ENCODE measurements at regions not wholly inside any gene's neighbourhood (a gene's known extent, or its start where the extent isn't known, plus 50 kb on each side); places are given as distances from the start of the nearest gene placed in this dataset.

DNA sequence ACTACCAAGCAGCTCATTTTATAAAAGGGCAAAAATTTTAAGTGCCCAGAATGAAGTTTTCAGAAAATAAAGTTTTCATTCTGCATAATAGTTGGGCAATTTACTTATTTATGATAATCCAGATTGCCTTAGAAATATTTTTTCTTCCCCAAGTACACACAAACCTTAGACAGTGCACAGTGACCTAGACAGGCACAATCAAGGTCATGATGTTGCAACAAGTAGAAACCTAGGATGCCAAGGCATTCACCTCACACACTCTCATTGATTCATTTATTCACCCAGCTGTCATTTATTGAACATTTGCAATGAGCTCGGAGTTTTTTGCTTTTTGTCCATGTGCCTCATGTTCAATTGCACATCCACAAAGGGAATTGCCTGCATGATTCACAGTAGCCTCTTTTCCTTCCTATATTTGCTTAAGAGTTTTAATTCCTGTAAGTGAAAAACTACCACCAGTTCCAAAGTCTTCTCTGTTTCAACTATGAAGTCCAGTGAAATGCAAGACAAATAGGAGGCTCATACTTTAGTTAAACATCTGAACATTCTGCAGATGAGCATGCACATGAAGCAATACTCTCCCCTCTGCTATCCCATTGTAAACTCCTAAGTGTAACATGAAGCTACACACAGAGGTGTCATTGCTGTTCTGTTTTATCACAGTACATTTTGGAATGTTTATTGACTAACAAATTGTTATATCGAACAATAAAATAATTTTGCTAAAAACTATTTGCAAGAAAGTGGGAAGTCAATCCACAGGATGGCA is 122.9 kb downstream of the HINT1 start:
- Histone ChIP-seq H3K9ac (ENCODE audit: low read depth, low read length, poor library complexity) (no peak overlapping the region), H3K27ac (replicated peaks; ENCODE audit: low read length) (no peak overlapping the region), H3K14ac (ENCODE audit: low read length) (no peak overlapping the region), H3K9me3 (replicated peaks in 1 of 2; ENCODE audit: control insufficient read depth in 2 of 2, insufficient read depth in 1 of 2, low read depth in 1 of 2, low read length in 2 of 2) (no peaks in the 10 kb centered on the region), H3K4ac (ENCODE audit: low read length) (no peak overlapping the region), H2BK120ac (ENCODE audit: low read depth, low read length) (no peak overlapping the region), H2BK15ac (ENCODE audit: low read length) (no peak overlapping the region), H2AK5ac (ENCODE audit: low read depth, low read length) (no peak overlapping the region), H3K4me3 (ENCODE audit: low read length in 2 of 2) (no peak overlapping the region), H3K27me3 (ENCODE audit: control insufficient read depth in 3 of 3, insufficient read depth in 3 of 3, low read depth in 1 of 3, low read length in 3 of 3) (no peaks in the 10 kb centered on the region), H3K18ac (ENCODE audit: low read length) (no peak overlapping the region), H4K91ac (ENCODE audit: low read depth, low read length, poor library complexity) (no peak overlapping the region), H2BK5ac (ENCODE audit: low read length) (no peak overlapping the region), H4K8ac (ENCODE audit: low read depth, low read length) (no peak overlapping the region), H3K79me1 (ENCODE audit: low read depth, low read length) (no peaks in the 10 kb centered on the region), H2BK12ac (ENCODE audit: low read length) (no peak overlapping the region), H3K23ac (ENCODE audit: low read depth, low read length, poor library complexity) (no peak overlapping the region), H2AFZ (ENCODE audit: low read length) (no peak overlapping the region), H3K36me3 (replicated peaks in 1 of 2; ENCODE audit: control insufficient read depth in 2 of 2, insufficient read depth in 2 of 2, low read length in 2 of 2) (no peaks in the 10 kb centered on the region), H3K4me1 (ENCODE audit: control insufficient read depth in 2 of 2, insufficient read depth in 1 of 2, low read depth in 1 of 2, low read length in 2 of 2) (no peaks in the 10 kb centered on the region), H3K4me2 (ENCODE audit: insufficient read depth, low read length, poor library complexity, severe bottlenecking) (no peak overlapping the region)
- no peak for DNase-seq (ENCODE audit: low spot score)
- no CpG with 5 or more reads among the region's 2 CpGs for WGBS, 2 donors (ENCODE audit: extremely low coverage in 2 of 2, insufficient read length in 2 of 2, insufficient replicate concordance in 1 of 2)

DNA sequence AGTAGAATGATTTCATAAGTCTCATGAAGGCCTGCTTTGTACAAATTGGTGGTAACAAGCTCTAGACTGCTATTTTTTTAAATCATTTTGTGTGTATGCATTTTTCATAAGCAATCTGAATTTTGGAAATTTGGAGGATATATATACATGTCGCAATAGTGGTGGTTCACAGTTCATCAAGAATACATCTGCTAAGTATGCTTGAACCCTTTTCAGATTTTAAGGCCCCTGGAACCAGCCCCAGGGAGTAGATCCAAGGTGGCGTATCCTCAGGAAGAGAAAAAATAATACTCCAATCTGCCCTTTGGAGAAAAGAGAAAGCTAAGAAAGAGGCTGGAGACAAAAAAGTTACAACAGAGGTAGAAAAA is 141.6 kb downstream of the HINT1 start:
- Histone ChIP-seq H3K14ac (ENCODE audit: low read length) (no peak overlapping the region), H3K23ac (ENCODE audit: low read depth, low read length, poor library complexity) (no peak overlapping the region), H3K9me3 (replicated peaks in 1 of 2; ENCODE audit: control insufficient read depth in 2 of 2, insufficient read depth in 1 of 2, low read depth in 1 of 2, low read length in 2 of 2) (no peaks in the 10 kb centered on the region), H2AK5ac (ENCODE audit: low read depth, low read length) (no peak overlapping the region), H4K8ac (ENCODE audit: low read depth, low read length) (no peak overlapping the region), H3K4ac (ENCODE audit: low read length) (no peak overlapping the region), H3K36me3 (replicated peaks in 1 of 2; ENCODE audit: control insufficient read depth in 2 of 2, insufficient read depth in 2 of 2, low read length in 2 of 2) (no peaks in the 10 kb centered on the region), H2BK15ac (ENCODE audit: low read length) (no peak overlapping the region), H3K18ac (ENCODE audit: low read length) (no peak overlapping the region), H2BK12ac (ENCODE audit: low read length) (no peak overlapping the region), H3K27ac (replicated peaks; ENCODE audit: low read length) (no peak overlapping the region), H3K27me3 (ENCODE audit: control insufficient read depth in 3 of 3, insufficient read depth in 3 of 3, low read depth in 1 of 3, low read length in 3 of 3) (no peaks in the 10 kb centered on the region), H4K91ac (ENCODE audit: low read depth, low read length, poor library complexity) (no peak overlapping the region), H3K79me1 (ENCODE audit: low read depth, low read length) (no peaks in the 10 kb centered on the region), H3K4me1 (ENCODE audit: control insufficient read depth in 2 of 2, insufficient read depth in 1 of 2, low read depth in 1 of 2, low read length in 2 of 2) (no peaks in the 10 kb centered on the region), H3K4me3 (ENCODE audit: low read length in 2 of 2) (no peak overlapping the region), H2BK120ac (ENCODE audit: low read depth, low read length) (no peak overlapping the region), H2AFZ (ENCODE audit: low read length) (no peak overlapping the region), H2BK5ac (ENCODE audit: low read length) (no peak overlapping the region), H3K4me2 (ENCODE audit: insufficient read depth, low read length, poor library complexity, severe bottlenecking) (no peak overlapping the region), H3K9ac (ENCODE audit: low read depth, low read length, poor library complexity) (no peak overlapping the region)
- no CpG with 5 or more reads among the region's 2 CpGs for WGBS, 2 donors (ENCODE audit: extremely low coverage in 2 of 2, insufficient read length in 2 of 2, insufficient replicate concordance in 1 of 2)
- no peak for DNase-seq (ENCODE audit: low spot score)

GRCh38 chr5:131022811-131023497 is 142.1 kb downstream of the HINT1 start:
- Histone ChIP-seq H3K36me3 (replicated peaks in 1 of 2; ENCODE audit: control insufficient read depth in 2 of 2, insufficient read depth in 2 of 2, low read length in 2 of 2) (no peaks in the 10 kb centered on the region), H4K91ac (ENCODE audit: low read depth, low read length, poor library complexity) (no peak overlapping the region), H2BK120ac (ENCODE audit: low read depth, low read length) (no peak overlapping the region), H2AFZ (ENCODE audit: low read length) (no peak overlapping the region), H3K9me3 (replicated peaks in 1 of 2; ENCODE audit: control insufficient read depth in 2 of 2, insufficient read depth in 1 of 2, low read depth in 1 of 2, low read length in 2 of 2) (no peaks in the 10 kb centered on the region), H2BK15ac (ENCODE audit: low read length) (no peak overlapping the region), H2AK5ac (ENCODE audit: low read depth, low read length) (no peak overlapping the region), H3K27ac (replicated peaks; ENCODE audit: low read length) (no peak overlapping the region), H3K4me2 (ENCODE audit: insufficient read depth, low read length, poor library complexity, severe bottlenecking) (no peak overlapping the region), H3K23ac (ENCODE audit: low read depth, low read length, poor library complexity) (no peak overlapping the region), H3K9ac (ENCODE audit: low read depth, low read length, poor library complexity) (no peak overlapping the region), H2BK12ac (ENCODE audit: low read length) (no peak overlapping the region), H3K4me1 (ENCODE audit: control insufficient read depth in 2 of 2, insufficient read depth in 1 of 2, low read depth in 1 of 2, low read length in 2 of 2) (no peaks in the 10 kb centered on the region), H3K14ac (ENCODE audit: low read length) (no peak overlapping the region), H3K4ac (ENCODE audit: low read length) (no peak overlapping the region), H3K18ac (ENCODE audit: low read length) (no peak overlapping the region), H4K8ac (ENCODE audit: low read depth, low read length) (no peak overlapping the region), H3K4me3 (ENCODE audit: low read length in 2 of 2) (no peak overlapping the region), H3K79me1 (ENCODE audit: low read depth, low read length) (no peaks in the 10 kb centered on the region), H2BK5ac (ENCODE audit: low read length) (no peak overlapping the region), H3K27me3 (ENCODE audit: control insufficient read depth in 3 of 3, insufficient read depth in 3 of 3, low read depth in 1 of 3, low read length in 3 of 3) (no peaks in the 10 kb centered on the region)
- DNase-seq (ENCODE audit: low spot score) = no peak
- no CpG with 5 or more reads among the region's 1 CpG for WGBS, 2 donors (ENCODE audit: extremely low coverage in 2 of 2, insufficient read length in 2 of 2, insufficient replicate concordance in 1 of 2)

DNA sequence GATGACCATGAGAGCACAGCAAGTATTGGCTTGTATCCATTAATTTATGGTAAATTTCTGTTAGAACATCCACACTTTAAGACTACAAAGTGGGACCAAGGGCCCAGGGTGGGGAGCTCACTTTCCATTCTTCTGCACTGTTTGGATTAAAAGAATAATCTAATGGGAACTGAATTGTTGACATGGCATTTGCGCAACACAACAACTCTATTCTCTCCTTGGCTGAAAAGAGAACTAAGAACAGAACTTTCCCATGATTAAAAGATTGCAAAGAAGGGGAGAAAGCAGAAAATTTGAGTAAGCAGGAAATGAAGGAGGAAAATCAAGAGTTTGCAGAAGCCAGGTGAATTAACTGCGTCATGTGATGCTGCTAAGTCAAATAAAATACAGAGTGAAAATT is 143.4 kb downstream of the HINT1 start:
- H3K4ac ChIP-seq (ENCODE audit: low read length) = no peak overlapping the region
- H3K36me3 ChIP-seq (replicated peaks in 1 of 2; ENCODE audit: control insufficient read depth in 2 of 2, insufficient read depth in 2 of 2, low read length in 2 of 2) = no peaks in the 10 kb centered on the region
- H4K8ac ChIP-seq (ENCODE audit: low read depth, low read length) = no peak overlapping the region
- no peak overlapping the region for H3K23ac ChIP-seq (ENCODE audit: low read depth, low read length, poor library complexity)
- no peak overlapping the region for H2BK5ac ChIP-seq (ENCODE audit: low read length)
- H3K27ac ChIP-seq (replicated peaks; ENCODE audit: low read length) = no peak overlapping the region
- no peak overlapping the region for H4K91ac ChIP-seq (ENCODE audit: low read depth, low read length, poor library complexity)
- no peak for DNase-seq (ENCODE audit: low spot score)
- no peaks in the 10 kb centered on the region for H3K79me1 ChIP-seq (ENCODE audit: low read depth, low read length)
- no peak overlapping the region for H2AFZ ChIP-seq (ENCODE audit: low read length)
- WGBS, 2 donors (ENCODE audit: extremely low coverage in 2 of 2, insufficient read length in 2 of 2, insufficient replicate concordance in 1 of 2) = no CpG with 5 or more reads among the region's 2 CpGs
- H2BK120ac ChIP-seq (ENCODE audit: low read depth, low read length) = no peak overlapping the region
- H3K14ac ChIP-seq (ENCODE audit: low read length) = no peak overlapping the region
- no peaks in the 10 kb centered on the region for H3K27me3 ChIP-seq (ENCODE audit: control insufficient read depth in 3 of 3, insufficient read depth in 3 of 3, low read depth in 1 of 3, low read length in 3 of 3)
- H3K18ac ChIP-seq (ENCODE audit: low read length) = no peak overlapping the region
- no peak overlapping the region for H3K4me2 ChIP-seq (ENCODE audit: insufficient read depth, low read length, poor library complexity, severe bottlenecking)
- no peak overlapping the region for H3K9ac ChIP-seq (ENCODE audit: low read depth, low read length, poor library complexity)
- no peak overlapping the region for H2BK15ac ChIP-seq (ENCODE audit: low read length)
- H3K4me3 ChIP-seq (ENCODE audit: low read length in 2 of 2) = no peak overlapping the region
- H2BK12ac ChIP-seq (ENCODE audit: low read length) = no peak overlapping the region
- no peaks in the 10 kb centered on the region for H3K9me3 ChIP-seq (replicated peaks in 1 of 2; ENCODE audit: control insufficient read depth in 2 of 2, insufficient read depth in 1 of 2, low read depth in 1 of 2, low read length in 2 of 2)
- H2AK5ac ChIP-seq (ENCODE audit: low read depth, low read length) = no peak overlapping the region
- H3K4me1 ChIP-seq (ENCODE audit: control insufficient read depth in 2 of 2, insufficient read depth in 1 of 2, low read depth in 1 of 2, low read length in 2 of 2) = no peaks in the 10 kb centered on the region

Data from neuronal stem cell (in vitro differentiated cells).